22Rv1 (cell line): ENCODE measurements at regions not wholly inside any gene's neighbourhood (a gene's known extent, or its start where the extent isn't known, plus 50 kb on each side); places are given as distances from the start of the nearest gene placed in this dataset.
A peak's percentile ranks its signal among the peaks of the same experiment; 100 is the strongest.

ENCODE experiments used
- H3K27ac ChIP-seq: fragments of 450-650 bp; 2 replicates; pipeline ENCODE4 v1.5.1; 2017
- CTCF ChIP-seq: fragments of 450-650 bp; IDR thresholded peaks from 2 replicates; pipeline ENCODE4 v1.5.1; 2017; ENCODE audit warnings: mild to moderate bottlenecking
- ZFX ChIP-seq: fragments of 450-650 bp; IDR thresholded peaks from 2 replicates; pipeline ENCODE4 v1.6.1; 2017; ENCODE audit warnings: antibody characterized with exemption, borderline replicate concordance

DNA sequence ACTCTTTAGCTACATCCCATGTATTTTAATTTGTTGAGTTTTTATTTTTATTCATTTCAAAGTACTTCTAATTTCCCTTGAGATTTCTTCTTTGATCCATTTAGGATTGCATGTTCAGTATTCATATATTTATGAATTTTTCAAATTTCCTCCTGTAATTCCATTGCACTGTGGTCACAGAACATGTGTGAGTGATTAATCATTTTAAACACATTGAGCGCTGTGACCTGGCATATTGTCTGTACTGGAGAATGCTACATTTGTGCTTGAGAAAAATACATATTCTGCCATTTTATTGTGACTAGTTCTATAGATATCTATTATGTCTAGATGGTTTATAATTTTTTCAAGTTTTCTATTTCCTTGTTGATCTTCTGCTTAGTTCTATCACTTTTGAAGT lies 353.7 kb downstream of the RAD51AP2 start:
- no peak overlapping the region for H3K27ac ChIP-seq
- TF ChIP-seq ZFX (no peak), CTCF (no peak)

DNA sequence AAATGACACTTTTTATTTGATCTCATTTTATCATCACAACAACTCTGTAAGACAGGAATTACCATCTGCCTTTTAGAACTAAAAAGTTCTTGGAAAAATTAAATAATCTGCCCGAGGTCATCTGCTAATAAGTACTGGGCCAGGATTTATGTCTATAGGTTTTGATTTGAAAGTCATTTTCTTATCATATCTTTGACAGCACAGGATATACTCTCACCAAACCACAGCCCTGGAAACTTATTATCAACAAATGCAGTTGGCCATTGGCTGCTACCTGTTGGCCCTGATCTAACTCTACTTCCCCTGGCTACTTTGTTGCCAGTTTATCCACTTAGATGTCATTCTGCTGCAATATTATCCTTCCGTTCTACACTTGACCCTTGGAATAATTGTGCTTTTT lies 354.6 kb downstream of the RAD51AP2 start:
- H3K27ac ChIP-seq: no peak overlapping the region
- TF ChIP-seq CTCF (no peak), ZFX (no peak)

DNA sequence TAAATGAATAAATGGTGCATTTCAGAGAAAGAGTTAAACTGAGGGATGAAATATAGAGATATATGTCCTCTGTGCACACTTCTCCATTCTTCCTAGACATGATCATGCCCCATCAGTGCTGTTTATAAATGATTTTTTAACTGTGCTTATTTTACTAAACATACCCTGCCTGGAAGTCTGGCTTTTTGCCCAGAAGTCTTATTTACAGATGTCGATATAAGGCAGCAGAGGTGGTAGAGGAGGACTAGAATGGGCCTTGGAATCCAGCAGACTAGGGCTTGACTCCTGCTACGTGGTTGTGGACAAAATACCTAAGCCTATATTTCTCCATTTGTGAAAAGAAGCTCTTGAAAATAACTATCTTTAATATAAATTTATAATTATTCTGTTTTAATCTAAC lies 355.5 kb downstream of the RAD51AP2 start:
- no peak overlapping the region for H3K27ac ChIP-seq
- TF ChIP-seq ZFX: no peak
- no peak for TF ChIP-seq CTCF

DNA sequence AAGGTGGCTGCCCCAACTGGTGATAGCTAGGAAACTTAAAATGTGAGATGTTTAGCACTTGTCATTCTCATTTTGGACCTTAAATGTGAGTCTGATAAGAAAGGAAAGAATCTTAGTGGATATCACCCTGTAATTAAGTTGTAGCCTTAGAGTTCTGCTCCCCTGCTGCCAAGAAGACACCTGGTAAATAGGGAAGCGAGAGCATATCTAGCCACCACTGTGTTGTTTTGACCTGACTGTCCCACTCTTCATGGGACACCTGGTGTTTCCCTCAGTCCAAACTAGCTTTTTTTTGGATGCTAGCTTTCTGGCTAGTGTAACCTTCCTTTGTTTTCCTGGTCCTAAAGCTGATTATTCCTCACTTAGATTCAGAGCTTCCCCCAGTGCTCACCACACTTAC lies 357.6 kb downstream of the RAD51AP2 start:
- no peak overlapping the region for H3K27ac ChIP-seq
- no peak for TF ChIP-seq CTCF
- no peak for TF ChIP-seq ZFX

GRCh38 chr2:17156086-17156485 lies 362.2 kb downstream of the RAD51AP2 start:
- H3K27ac ChIP-seq: no peak overlapping the region
- TF ChIP-seq ZFX (no peak), CTCF (no peak)

GRCh38 chr2:17149945-17150344 lies 368.3 kb downstream of the RAD51AP2 start:
- H3K27ac ChIP-seq: no peak overlapping the region
- TF ChIP-seq CTCF: no peak
- no peak for TF ChIP-seq ZFX

- H3K27ac ChIP-seq: no peak overlapping the region
- TF ChIP-seq CTCF (peak; percentile 55), ZFX (no peak)
Measured at GRCh38 chr2:17148407-17149145, 369.7 kb downstream of the RAD51AP2 start.
